ENCODE measurements at regions not wholly inside any gene's neighbourhood (a gene's known extent, or its start where the extent isn't known, plus 50 kb on each side); places are given as distances from the start of the nearest gene placed in this dataset.

GRCh38 chr18:34108206-34108605 lies 116.5 kb downstream of the NOL4 start:
- no peak overlapping the region for H3K9ac ChIP-seq (ENCODE audit: low read depth, low read length, poor library complexity, severe bottlenecking)
- no peaks in the 10 kb centered on the region for H3F3A ChIP-seq (ENCODE audit: low read depth)
- TF ChIP-seq CTCF (conservative IDR thresholded peaks at IDR 0.05; ENCODE audit: low read length) (no peak), EZH2phosphoT487 (IDR thresholded peaks at IDR 0.05; ENCODE audit: borderline replicate concordance) (no peak)
- H3K36me3 ChIP-seq (ENCODE audit: insufficient read depth, low read length): no peaks in the 10 kb centered on the region
- no peaks in the 10 kb centered on the region for H3K79me2 ChIP-seq (ENCODE audit: insufficient read depth, low read length)
- no peak overlapping the region for H3K4me3 ChIP-seq (ENCODE audit: low read length, poor library complexity, severe bottlenecking)
- H3K27me3 ChIP-seq (ENCODE audit: insufficient read depth, low read length, poor library complexity, severe bottlenecking): no peaks in the 10 kb centered on the region
- peaks cover 3% of the 10 kb centered on the region; the same call in 1 of the 2 replicates for H3K9me3 ChIP-seq (ENCODE audit: insufficient read depth, low read depth, low read length)
- H3K4me1 ChIP-seq (ENCODE audit: insufficient read depth, low read length, poor library complexity, severe bottlenecking): no peaks in the 10 kb centered on the region
- no peaks in the 10 kb centered on the region for H4K20me1 ChIP-seq (ENCODE audit: insufficient read depth, low read length, poor library complexity, severe bottlenecking)
- no peaks in the 10 kb centered on the region for H3K9me2 ChIP-seq (replicated peaks; ENCODE audit: low read depth, low read length)
- no peak overlapping the region for H3K4me2 ChIP-seq (ENCODE audit: low read depth, low read length, poor library complexity, severe bottlenecking)
- no peak overlapping the region for H2AFZ ChIP-seq (ENCODE audit: low read length)

GRCh38 chr18:34098109-34098508 lies 126.6 kb downstream of the NOL4 start:
- no peaks in the 10 kb centered on the region for H3K79me2 ChIP-seq (ENCODE audit: insufficient read depth, low read length)
- H2AFZ ChIP-seq (ENCODE audit: low read length): no peak overlapping the region
- no peak overlapping the region for H3K9ac ChIP-seq (ENCODE audit: low read depth, low read length, poor library complexity, severe bottlenecking)
- no peaks in the 10 kb centered on the region for H3K9me3 ChIP-seq (ENCODE audit: insufficient read depth, low read depth, low read length)
- H3F3A ChIP-seq (ENCODE audit: low read depth): no peaks in the 10 kb centered on the region
- no peaks in the 10 kb centered on the region for H3K4me1 ChIP-seq (ENCODE audit: insufficient read depth, low read length, poor library complexity, severe bottlenecking)
- no peaks in the 10 kb centered on the region for H3K36me3 ChIP-seq (ENCODE audit: insufficient read depth, low read length)
- no peak overlapping the region for H3K4me3 ChIP-seq (ENCODE audit: low read length, poor library complexity, severe bottlenecking)
- TF ChIP-seq CTCF (conservative IDR thresholded peaks at IDR 0.05; ENCODE audit: low read length) (no peak), EZH2phosphoT487 (IDR thresholded peaks at IDR 0.05; ENCODE audit: borderline replicate concordance) (no peak)
- no peaks in the 10 kb centered on the region for H3K27me3 ChIP-seq (ENCODE audit: insufficient read depth, low read length, poor library complexity, severe bottlenecking)
- no peak overlapping the region for H3K4me2 ChIP-seq (ENCODE audit: low read depth, low read length, poor library complexity, severe bottlenecking)
- H3K9me2 ChIP-seq (replicated peaks; ENCODE audit: low read depth, low read length): no peaks in the 10 kb centered on the region
- no peaks in the 10 kb centered on the region for H4K20me1 ChIP-seq (ENCODE audit: insufficient read depth, low read length, poor library complexity, severe bottlenecking)

GRCh38 chr18:34097312-34097711 lies 127.4 kb downstream of the NOL4 start:
- TF ChIP-seq EZH2phosphoT487 (IDR thresholded peaks at IDR 0.05; ENCODE audit: borderline replicate concordance) (no peak), CTCF (conservative IDR thresholded peaks at IDR 0.05; ENCODE audit: low read length) (no peak)
- H3K9me3 ChIP-seq (ENCODE audit: insufficient read depth, low read depth, low read length): no peaks in the 10 kb centered on the region
- no peak overlapping the region for H2AFZ ChIP-seq (ENCODE audit: low read length)
- no peak overlapping the region for H3K9ac ChIP-seq (ENCODE audit: low read depth, low read length, poor library complexity, severe bottlenecking)
- no peaks in the 10 kb centered on the region for H3K27me3 ChIP-seq (ENCODE audit: insufficient read depth, low read length, poor library complexity, severe bottlenecking)
- no peaks in the 10 kb centered on the region for H3K36me3 ChIP-seq (ENCODE audit: insufficient read depth, low read length)
- H3K4me2 ChIP-seq (ENCODE audit: low read depth, low read length, poor library complexity, severe bottlenecking): no peak overlapping the region
- no peak overlapping the region for H3K4me3 ChIP-seq (ENCODE audit: low read length, poor library complexity, severe bottlenecking)
- H4K20me1 ChIP-seq (ENCODE audit: insufficient read depth, low read length, poor library complexity, severe bottlenecking): no peaks in the 10 kb centered on the region
- no peaks in the 10 kb centered on the region for H3K9me2 ChIP-seq (replicated peaks; ENCODE audit: low read depth, low read length)
- no peaks in the 10 kb centered on the region for H3K79me2 ChIP-seq (ENCODE audit: insufficient read depth, low read length)
- H3K4me1 ChIP-seq (ENCODE audit: insufficient read depth, low read length, poor library complexity, severe bottlenecking): no peaks in the 10 kb centered on the region
- no peaks in the 10 kb centered on the region for H3F3A ChIP-seq (ENCODE audit: low read depth)

Data from Loucy (cell line).